ENCODE measurements at regions not wholly inside any gene's neighbourhood (a gene's known extent, or its start where the extent isn't known, plus 50 kb on each side); places are given as distances from the start of the nearest gene placed in this dataset.

DNA sequence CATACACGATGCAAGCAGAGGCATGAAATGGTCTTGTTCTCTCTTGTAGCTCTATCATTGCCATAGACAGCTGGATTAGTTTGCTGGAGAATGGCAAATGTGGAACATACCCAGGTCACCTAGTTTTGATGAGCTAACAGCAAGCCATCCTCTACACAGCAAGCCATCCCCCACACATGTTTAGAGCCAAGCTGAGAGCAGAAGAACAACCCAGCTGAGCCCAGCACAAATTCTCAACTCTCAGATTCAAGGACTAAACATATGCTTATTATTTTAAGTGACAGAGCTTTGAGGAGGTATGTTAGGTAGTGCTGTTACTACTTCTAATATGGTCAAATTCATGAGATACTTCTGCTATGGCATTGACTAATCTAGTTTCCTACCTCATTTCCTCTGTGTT is 230.3 kb downstream of the OTOR start:
- Histone ChIP-seq H2AFZ (ENCODE audit: low read length) (no peak overlapping the region), H3K9me3 (ENCODE audit: low read depth, low read length) (peaks cover 2% of the 10 kb centered on the region), H3K27me3 (ENCODE audit: insufficient read depth, low read length) (no peaks in the 10 kb centered on the region), H3K36me3 (ENCODE audit: insufficient read depth, low read length) (no peaks in the 10 kb centered on the region), H3K27ac (ENCODE audit: low read depth, low read length) (no peak overlapping the region), H3K4me3 (ENCODE audit: insufficient read depth, low read length) (no peak overlapping the region), H3K4me2 (ENCODE audit: insufficient read depth, low read length) (no peak overlapping the region), H3K4me1 (ENCODE audit: insufficient read depth, low read length) (no peaks in the 10 kb centered on the region), H3K79me2 (ENCODE audit: insufficient read depth, low read length) (no peaks in the 10 kb centered on the region), H4K20me1 (ENCODE audit: insufficient read depth, low read length) (no peaks in the 10 kb centered on the region)
- TF ChIP-seq, protein P1, sequence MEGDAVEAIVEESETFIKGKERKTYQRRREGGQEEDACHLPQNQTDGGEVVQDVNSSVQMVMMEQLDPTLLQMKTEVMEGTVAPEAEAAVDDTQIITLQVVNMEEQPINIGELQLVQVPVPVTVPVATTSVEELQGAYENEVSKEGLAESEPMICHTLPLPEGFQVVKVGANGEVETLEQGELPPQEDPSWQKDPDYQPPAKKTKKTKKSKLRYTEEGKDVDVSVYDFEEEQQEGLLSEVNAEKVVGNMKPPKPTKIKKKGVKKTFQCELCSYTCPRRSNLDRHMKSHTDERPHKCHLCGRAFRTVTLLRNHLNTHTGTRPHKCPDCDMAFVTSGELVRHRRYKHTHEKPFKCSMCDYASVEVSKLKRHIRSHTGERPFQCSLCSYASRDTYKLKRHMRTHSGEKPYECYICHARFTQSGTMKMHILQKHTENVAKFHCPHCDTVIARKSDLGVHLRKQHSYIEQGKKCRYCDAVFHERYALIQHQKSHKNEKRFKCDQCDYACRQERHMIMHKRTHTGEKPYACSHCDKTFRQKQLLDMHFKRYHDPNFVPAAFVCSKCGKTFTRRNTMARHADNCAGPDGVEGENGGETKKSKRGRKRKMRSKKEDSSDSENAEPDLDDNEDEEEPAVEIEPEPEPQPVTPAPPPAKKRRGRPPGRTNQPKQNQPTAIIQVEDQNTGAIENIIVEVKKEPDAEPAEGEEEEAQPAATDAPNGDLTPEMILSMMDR (IDR thresholded peaks at IDR 0.05; ENCODE audit: extremely low read depth, low read depth, low read length) = no peak
- DNase-seq (ENCODE audit: insufficient read length, low spot score, missing footprints) = no peak

DNA sequence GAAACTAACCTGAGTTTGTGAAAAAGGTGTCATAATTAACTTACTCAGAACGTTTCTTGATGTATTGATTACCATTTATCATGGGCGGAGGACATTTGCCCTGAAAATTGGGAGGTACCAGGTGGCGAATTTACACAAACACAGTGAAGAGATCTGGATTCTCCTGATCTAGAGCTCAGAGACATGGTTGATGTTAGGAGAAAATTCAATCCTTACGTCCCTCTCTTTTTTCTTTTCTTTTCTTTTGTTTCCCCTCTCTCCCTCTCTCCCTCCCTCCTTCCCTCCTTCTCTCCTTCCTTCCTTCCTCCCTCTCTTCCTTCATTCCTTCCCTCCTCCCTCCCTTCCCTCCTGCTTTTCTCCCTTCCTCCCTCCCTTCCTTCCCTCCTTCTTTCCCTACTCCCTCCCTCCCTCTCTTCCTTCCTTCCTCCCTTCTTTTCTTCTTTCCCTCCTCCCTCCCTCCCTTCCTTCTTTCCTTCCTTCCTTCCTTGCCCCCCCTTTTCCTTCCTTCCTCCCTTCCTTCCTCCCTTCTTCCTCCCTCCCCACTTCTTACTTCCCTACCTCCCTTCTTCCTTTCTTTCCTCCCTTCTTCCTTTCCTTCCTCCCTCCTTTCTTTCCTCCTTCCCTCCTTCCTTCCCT is 234.1 kb downstream of the OTOR start:
- TF ChIP-seq, protein P1 (IDR thresholded peaks at IDR 0.05; ENCODE audit: extremely low read depth, low read depth, low read length) = no peak
- no peak overlapping the region for H3K4me3 ChIP-seq (ENCODE audit: insufficient read depth, low read length)
- H3K4me1 ChIP-seq (ENCODE audit: insufficient read depth, low read length) = no peaks in the 10 kb centered on the region
- no peak overlapping the region for H2AFZ ChIP-seq (ENCODE audit: low read length)
- no peaks in the 10 kb centered on the region for H4K20me1 ChIP-seq (ENCODE audit: insufficient read depth, low read length)
- H3K9me3 ChIP-seq (ENCODE audit: low read depth, low read length) = peaks cover 2% of the 10 kb centered on the region
- H3K27me3 ChIP-seq (ENCODE audit: insufficient read depth, low read length) = no peaks in the 10 kb centered on the region
- DNase-seq (ENCODE audit: insufficient read length, low spot score, missing footprints) = no peak
- no peaks in the 10 kb centered on the region for H3K36me3 ChIP-seq (ENCODE audit: insufficient read depth, low read length)
- no peak overlapping the region for H3K4me2 ChIP-seq (ENCODE audit: insufficient read depth, low read length)
- no peak overlapping the region for H3K27ac ChIP-seq (ENCODE audit: low read depth, low read length)
- no peaks in the 10 kb centered on the region for H3K79me2 ChIP-seq (ENCODE audit: insufficient read depth, low read length)

DNA sequence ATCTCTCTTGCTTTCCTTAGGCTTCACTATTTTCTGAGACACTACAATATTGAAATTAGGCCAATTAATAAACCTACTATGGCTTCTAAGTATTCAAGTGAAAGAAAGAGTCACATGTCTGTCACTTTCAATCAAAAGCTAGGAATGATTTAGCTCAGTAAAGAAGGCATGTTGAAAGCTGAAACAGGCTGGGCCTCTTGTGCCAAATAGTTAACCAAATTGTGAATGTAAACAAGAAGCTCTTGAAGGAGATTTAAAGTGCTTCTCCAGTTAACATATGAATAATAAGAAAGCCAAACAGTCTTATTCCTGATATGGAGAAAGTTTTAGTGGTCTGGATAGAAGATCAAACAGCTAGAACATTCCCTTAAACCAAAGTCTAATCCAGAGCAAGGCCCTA is 236.3 kb downstream of the OTOR start:
- H3K36me3 ChIP-seq (ENCODE audit: insufficient read depth, low read length) = no peaks in the 10 kb centered on the region
- no peak overlapping the region for H3K27ac ChIP-seq (ENCODE audit: low read depth, low read length)
- no peaks in the 10 kb centered on the region for H3K4me1 ChIP-seq (ENCODE audit: insufficient read depth, low read length)
- no peak for DNase-seq (ENCODE audit: insufficient read length, low spot score, missing footprints)
- H3K4me2 ChIP-seq (ENCODE audit: insufficient read depth, low read length) = no peak overlapping the region
- no peaks in the 10 kb centered on the region for H3K9me3 ChIP-seq (ENCODE audit: low read depth, low read length)
- H3K27me3 ChIP-seq (ENCODE audit: insufficient read depth, low read length) = no peaks in the 10 kb centered on the region
- no peaks in the 10 kb centered on the region for H3K79me2 ChIP-seq (ENCODE audit: insufficient read depth, low read length)
- no peak overlapping the region for H3K4me3 ChIP-seq (ENCODE audit: insufficient read depth, low read length)
- no peaks in the 10 kb centered on the region for H4K20me1 ChIP-seq (ENCODE audit: insufficient read depth, low read length)
- TF ChIP-seq, protein P1 (IDR thresholded peaks at IDR 0.05; ENCODE audit: extremely low read depth, low read depth, low read length) = no peak
- no peak overlapping the region for H2AFZ ChIP-seq (ENCODE audit: low read length)

DNA sequence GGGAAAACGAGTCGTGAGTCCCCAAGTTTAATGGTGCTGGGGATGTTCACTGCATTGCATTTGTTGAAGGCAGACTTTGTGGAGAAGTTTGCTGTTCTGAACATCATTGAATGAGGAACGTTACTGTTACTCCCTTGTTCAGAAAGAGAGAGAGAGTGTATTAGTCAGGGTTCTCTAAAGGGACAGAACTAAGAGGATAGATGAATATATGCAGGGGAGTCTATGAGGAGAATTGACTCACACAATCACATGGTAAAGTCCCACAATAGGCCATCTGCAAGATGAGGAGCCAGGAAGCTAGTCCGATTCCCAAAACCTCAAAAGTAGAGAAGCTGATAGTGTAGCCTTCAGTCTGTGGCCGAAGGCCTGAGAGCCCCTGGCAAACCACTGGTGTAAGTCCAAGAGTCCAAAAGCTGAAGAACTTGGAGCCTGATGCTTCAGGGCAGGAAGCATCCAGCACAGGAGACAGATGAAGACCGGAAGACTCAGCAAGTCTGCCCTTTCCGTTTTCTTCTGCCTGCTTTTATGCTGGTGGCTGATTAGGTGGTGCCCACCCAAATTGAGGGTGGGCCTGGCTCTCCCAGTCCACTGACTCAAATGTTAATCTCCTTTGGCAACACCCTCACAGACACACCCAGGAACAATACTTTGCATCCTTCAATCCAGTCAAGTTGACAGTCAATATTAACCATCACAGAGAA is 223.5 kb upstream of the PCSK2 start:
- Histone ChIP-seq H3K27me3 (ENCODE audit: insufficient read depth, low read length) (no peaks in the 10 kb centered on the region), H2AFZ (ENCODE audit: low read length) (no peak overlapping the region), H3K4me1 (ENCODE audit: insufficient read depth, low read length) (no peaks in the 10 kb centered on the region), H3K4me2 (ENCODE audit: insufficient read depth, low read length) (no peak overlapping the region), H3K9me3 (ENCODE audit: low read depth, low read length) (no peaks in the 10 kb centered on the region), H3K4me3 (ENCODE audit: insufficient read depth, low read length) (no peak overlapping the region), H3K36me3 (ENCODE audit: insufficient read depth, low read length) (no peaks in the 10 kb centered on the region), H4K20me1 (ENCODE audit: insufficient read depth, low read length) (no peaks in the 10 kb centered on the region), H3K79me2 (ENCODE audit: insufficient read depth, low read length) (no peaks in the 10 kb centered on the region), H3K27ac (ENCODE audit: low read depth, low read length) (no peak overlapping the region)
- DNase-seq (ENCODE audit: insufficient read length, low spot score, missing footprints) = no peak
- TF ChIP-seq, protein P1 (IDR thresholded peaks at IDR 0.05; ENCODE audit: extremely low read depth, low read depth, low read length) = no peak
